ENCODE measurements at regions not wholly inside any gene's neighbourhood (a gene's known extent, or its start where the extent isn't known, plus 50 kb on each side); places are given as distances from the start of the nearest gene placed in this dataset.
"Not testable (repeated sequence)": the region's sequence is repeated elsewhere in the genome, so short reads cannot be mapped to it uniquely, and the experiment has no call there.

GRCh38 chr12:66751432-66752113 is 72.7 kb upstream of the GRIP1 start:
- intact Hi-C loops (cut with DNase I): no loop called here
- Histone ChIP-seq H3K27me3 (peaks cover 0 to 11% (median 0%) of the 10 kb centered on the region in 9 donors), H3K27ac (no peak overlapping the region), H3K36me3 (no peaks in the 10 kb centered on the region), H3K4me1 (no peaks in the 10 kb centered on the region), H3K4me3 (no peak overlapping the region), H3K9me3 (no peaks in the 10 kb centered on the region)
- DNase-seq: no peak
- TF ChIP-seq POLR2A (IDR thresholded peaks at IDR 0.05) (no peak), CTCF (IDR thresholded peaks at IDR 0.05) (no peak)
- ATAC-seq: no peak
- WGBS, 4 donors: 50 to 73% (median 66%) methylated on average over 1 of the region's 1 CpG

GRCh38 chr12:66753810-66754209 is 74.9 kb upstream of the GRIP1 start:
- no peak overlapping the region for H3K4me3 ChIP-seq
- no peak overlapping the region for H3K27ac ChIP-seq
- no peak for ATAC-seq
- TF ChIP-seq CTCF (IDR thresholded peaks at IDR 0.05) (no peak), POLR2A (IDR thresholded peaks at IDR 0.05) (no peak)
- WGBS, 4 donors: 78 to 88% (median 85%) methylated on average over 1 of the region's 1 CpG
- no peaks in the 10 kb centered on the region for H3K4me1 ChIP-seq
- no peaks in the 10 kb centered on the region for H3K36me3 ChIP-seq
- intact Hi-C loops (cut with DNase I): no loop called here
- no peak for DNase-seq
- H3K27me3 ChIP-seq: peaks cover 0 to 11% (median 0%) of the 10 kb centered on the region in 9 donors
- no peaks in the 10 kb centered on the region for H3K9me3 ChIP-seq

GRCh38 chr12:66755727-66756395 is 77.0 kb upstream of the GRIP1 start:
- intact Hi-C loops (cut with DNase I): no loop called here
- 76 to 97% (median 84%) methylated on average over 2 of the region's 2 CpGs for WGBS, 4 donors
- H3K36me3 ChIP-seq: no peaks in the 10 kb centered on the region
- no peak overlapping the region for H3K27ac ChIP-seq
- no peak for DNase-seq
- ATAC-seq: no peak
- H3K9me3 ChIP-seq: no peaks in the 10 kb centered on the region
- TF ChIP-seq CTCF (IDR thresholded peaks at IDR 0.05): no peak
- TF ChIP-seq POLR2A (IDR thresholded peaks at IDR 0.05): no peak
- H3K27me3 ChIP-seq: no peaks in the 10 kb centered on the region
- no peak overlapping the region for H3K4me3 ChIP-seq
- no peaks in the 10 kb centered on the region for H3K4me1 ChIP-seq

GRCh38 chr12:66756631-66757030 is 77.8 kb upstream of the GRIP1 start:
- TF ChIP-seq POLR2A (IDR thresholded peaks at IDR 0.05) (no peak), CTCF (IDR thresholded peaks at IDR 0.05) (no peak)
- no peaks in the 10 kb centered on the region for H3K4me1 ChIP-seq
- 87 to 96% (median 92%) methylated on average over 1 of the region's 1 CpG for WGBS, 4 donors
- H3K27ac ChIP-seq: no peak overlapping the region
- intact Hi-C loops (cut with DNase I): no loop called here
- no peak for DNase-seq
- no peak overlapping the region for H3K4me3 ChIP-seq
- H3K27me3 ChIP-seq: peaks cover 0 to 3% (median 0%) of the 10 kb centered on the region in 9 donors
- no peaks in the 10 kb centered on the region for H3K9me3 ChIP-seq
- no peaks in the 10 kb centered on the region for H3K36me3 ChIP-seq
- no peak for ATAC-seq

- intact Hi-C loops (cut with DNase I); H3K27ac ChIP-seq; H3K9me3 ChIP-seq; H3K36me3 ChIP-seq; DNase-seq; H3K27me3 ChIP-seq; H3K4me1 ChIP-seq; ATAC-seq; H3K4me3 ChIP-seq: not testable (repeated sequence)
- WGBS, 4 donors: 83 to 87% (median 85%) methylated on average over 4 of the region's 4 CpGs
Measured at GRCh38 chr12:66760122-66760521, 81.2 kb upstream of the GRIP1 start.
